WTC11 (cell line): ENCODE measurements at regions not wholly inside any gene's neighbourhood (a gene's known extent, or its start where the extent isn't known, plus 50 kb on each side); places are given as distances from the start of the nearest gene placed in this dataset.

Experiments
- ATAC-seq: fragments of 200-7000 bp; cut with Tn5 transposase; 2 replicates; pipeline ENCODE4 v1.10.0; 2021; ENCODE audit warnings: mild to moderate bottlenecking, moderate library complexity
- CTCF ChIA-PET: fragments of 300-600 bp; sonication (Branson Sonifier 250); formaldehyde crosslinking; loops from one replicate; lab custom pipeline; 2021; ENCODE audit warnings: antibody characterized with exemption; lab: Charles Lee
- POLR2A ChIA-PET: fragments of 350-600 bp; sonication (Branson Sonifier 250); formaldehyde crosslinking; loops from one replicate; lab custom pipeline; 2021; ENCODE audit warnings: antibody characterized with exemption; lab: Charles Lee
- DNase-seq: peaks from one replicate; pipeline ENCODE4 v3.0.0; 2021; ENCODE audit warnings: low spot score
- H3K27ac Mint-ChIP-seq: 2 replicates; pipeline ENCODE4 v1.8.0; 2021; ENCODE audit warnings: mixed read lengths
- H3K27me3 Mint-ChIP-seq: 2 replicates; pipeline ENCODE4 v1.8.0; 2021; ENCODE audit warnings: low read depth, mild to moderate bottlenecking, moderate library complexity, mixed read lengths
- H3K36me3 Mint-ChIP-seq: 2 replicates; pipeline ENCODE4 v1.8.0; 2021; ENCODE audit warnings: mixed read lengths
- H3K4me1 Mint-ChIP-seq: 2 replicates; pipeline ENCODE4 v1.8.0; 2022; ENCODE audit warnings: mixed read lengths
- H3K4me3 Mint-ChIP-seq: 2 replicates; pipeline ENCODE4 v1.8.0; 2021; ENCODE audit warnings: mild to moderate bottlenecking, moderate library complexity, mixed read lengths
- H3K9me3 Mint-ChIP-seq: 2 replicates; pipeline ENCODE4 v1.8.0; 2021; ENCODE audit warnings: mixed read lengths
- E2F5 ChIP-seq: sonication (generic); formaldehyde crosslinking; IDR thresholded peaks from 2 replicates; pipeline ENCODE4 v1.8.1; 2022; ENCODE audit warnings: mild to moderate bottlenecking, moderate library complexity, missing genetic modification reagents
- EMX1 ChIP-seq: fragments of 250-450 bp; sonication (Bioruptor Pico); IDR thresholded peaks from 2 replicates; pipeline ENCODE4 v1.8.0; 2021; ENCODE audit warnings: mild to moderate bottlenecking
- ESRRA ChIP-seq: sonication (generic); formaldehyde crosslinking; IDR thresholded peaks from 2 replicates; pipeline ENCODE4 v1.8.1; 2022; ENCODE audit warnings: mild to moderate bottlenecking, missing genetic modification reagents, borderline replicate concordance
- FOXP1 ChIP-seq: sonication (generic); formaldehyde crosslinking; IDR thresholded peaks from 2 replicates; pipeline ENCODE4 v1.8.0; 2022; ENCODE audit warnings: missing genetic modification reagents, mild to moderate bottlenecking, moderate library complexity, borderline replicate concordance
- FOXP4 ChIP-seq: sonication (generic); formaldehyde crosslinking; IDR thresholded peaks from 2 replicates; pipeline ENCODE4 v1.8.0; 2022; ENCODE audit warnings: mild to moderate bottlenecking, missing genetic modification reagents
- HMGXB4 ChIP-seq: sonication (generic); formaldehyde crosslinking; IDR thresholded peaks from 2 replicates; pipeline ENCODE4 v1.8.1; 2023; ENCODE audit warnings: mild to moderate bottlenecking, moderate library complexity, missing genetic modification reagents
- IRF1 ChIP-seq: sonication (generic); formaldehyde crosslinking; IDR thresholded peaks from 2 replicates; pipeline ENCODE4 v1.8.0; 2023; ENCODE audit warnings: missing genetic modification reagents
- MYBL2 ChIP-seq: sonication (generic); formaldehyde crosslinking; IDR thresholded peaks from 2 replicates; pipeline ENCODE4 v1.8.1; 2023; ENCODE audit warnings: mild to moderate bottlenecking, moderate library complexity, missing genetic modification reagents
- NFATC4 ChIP-seq: fragments of 250-450 bp; sonication (Bioruptor Pico); IDR thresholded peaks from 2 replicates; pipeline ENCODE4 v1.9.0; 2021; ENCODE audit warnings: mild to moderate bottlenecking
- NR2C2 ChIP-seq: sonication (generic); formaldehyde crosslinking; IDR thresholded peaks from 2 replicates; pipeline ENCODE4 v1.8.0; 2022; ENCODE audit warnings: mild to moderate bottlenecking, missing genetic modification reagents
- RORB ChIP-seq: fragments of 250-450 bp; sonication (Bioruptor Pico); IDR thresholded peaks from 2 replicates; pipeline ENCODE4 v1.9.0; 2021; ENCODE audit warnings: mild to moderate bottlenecking
- SMAD4 ChIP-seq: sonication (generic); formaldehyde crosslinking; IDR thresholded peaks from 2 replicates; pipeline ENCODE4 v1.8.0; 2022; ENCODE audit warnings: mild to moderate bottlenecking, missing genetic modification reagents
- TCF7 ChIP-seq: sonication (generic); formaldehyde crosslinking; IDR thresholded peaks from 2 replicates; pipeline ENCODE4 v1.8.0; 2022; ENCODE audit warnings: mild to moderate bottlenecking, low read depth, missing genetic modification reagents, moderate library complexity
- USF2 ChIP-seq: sonication (generic); formaldehyde crosslinking; IDR thresholded peaks from 2 replicates; pipeline ENCODE4 v1.8.1; 2023; ENCODE audit warnings: mild to moderate bottlenecking, missing genetic modification reagents, moderate library complexity
- ZMAT4 ChIP-seq: fragments of 250-450 bp; sonication (Bioruptor Pico); IDR thresholded peaks from 2 replicates; pipeline ENCODE4 v1.9.0; 2021; ENCODE audit warnings: mild to moderate bottlenecking
- ZNF281 ChIP-seq: sonication (generic); formaldehyde crosslinking; IDR thresholded peaks from 2 replicates; pipeline ENCODE4 v1.8.0; 2023; ENCODE audit warnings: mild to moderate bottlenecking, missing genetic modification reagents
- ZNF425 ChIP-seq: fragments of 250-450 bp; sonication (Bioruptor Pico); conservative IDR thresholded peaks from 2 replicates; pipeline ENCODE4 v1.9.0; 2021; ENCODE audit warnings: mild to moderate bottlenecking
- ZNF671 ChIP-seq: fragments of 250-450 bp; sonication (Bioruptor Pico); IDR thresholded peaks from 2 replicates; pipeline ENCODE4 v1.8.0; 2021; ENCODE audit warnings: mild to moderate bottlenecking

GRCh38 chr9:129480227-129480626 lies 140.7 kb downstream of the C9orf50 start:
- Mint-ChIP-seq H3K36me3 (peaks cover under 1% of the 10 kb centered on the region; the same call in 1 of the 2 replicates), H3K27me3 (peaks cover 62% of the 10 kb centered on the region), H3K9me3 (peaks cover 2% of the 10 kb centered on the region), H3K4me1 (peaks cover 21% of the 10 kb centered on the region), H3K4me3 (no peak overlapping the region), H3K27ac (no peak overlapping the region)
- TF ChIP-seq FOXP4 (no peak), SMAD4 (CRISPR knock-in tag) (no peak)
- DNase-seq (no peak), ATAC-seq (no peak)
- CTCF ChIA-PET = interaction anchor here (0.6 to 2.1 kb wide), 3 partner anchors 20 to 222 kb away, joined by 3 to 6 read pairs (median 3); no protein-coding TSS in a partner anchor
- POLR2A ChIA-PET = no interaction called here

- ChIA-PET POLR2A (no interaction called here), CTCF (interaction anchor here (0.6 kb wide), 1 partner anchor 93 kb away, joined by 3 read pairs; no protein-coding TSS in a partner anchor)
- TF ChIP-seq MYBL2 (CRISPR knock-in tag) = no peak
- TF ChIP-seq EMX1 (CRISPR knock-in tag) = no peak
- TF ChIP-seq ZNF671 (CRISPR knock-in tag) = no peak
- TF ChIP-seq HMGXB4 (CRISPR knock-in tag) = no peak
- TF ChIP-seq USF2 (CRISPR knock-in tag) = no peak
- TF ChIP-seq TCF7 (CRISPR knock-in tag) = no peak
- no peak for TF ChIP-seq E2F5 (CRISPR knock-in tag)
- no peak overlapping the region for H3K4me3 Mint-ChIP-seq
- H3K27ac Mint-ChIP-seq = no peak overlapping the region
- peaks cover 8% of the 10 kb centered on the region for H3K9me3 Mint-ChIP-seq
- H3K4me1 Mint-ChIP-seq = peaks cover 21% of the 10 kb centered on the region
- peaks cover 4% of the 10 kb centered on the region; the same call in 1 of the 2 replicates for H3K36me3 Mint-ChIP-seq
- DNase-seq = no peak
- ATAC-seq = no peak
- peaks cover 62% of the 10 kb centered on the region for H3K27me3 Mint-ChIP-seq
These were observed 141.3 kb downstream of the C9orf50 start for GRCh38 chr9:129479631-129480011.

GRCh38 chr9:129478961-129479630 lies 141.8 kb downstream of the C9orf50 start:
- CTCF ChIA-PET = no interaction called here
- TF ChIP-seq RORB (CRISPR knock-in tag) (no peak), ZNF281 (CRISPR knock-in tag) (no peak), FOXP1 (CRISPR knock-in tag) (no peak), ZNF425 (CRISPR knock-in tag) (no peak), USF2 (CRISPR knock-in tag) (no peak), IRF1 (no peak), NR2C2 (CRISPR knock-in tag) (no peak), ESRRA (CRISPR knock-in tag) (no peak), ZMAT4 (CRISPR knock-in tag) (no peak), NFATC4 (no peak)

More at GRCh38 chr9:129478961-129479630, 141.8 kb downstream of the C9orf50 start:
- Mint-ChIP-seq H3K27ac (no peak overlapping the region), H3K4me1 (peaks cover 18% of the 10 kb centered on the region), H3K9me3 (peaks cover 8% of the 10 kb centered on the region), H3K4me3 (no peak overlapping the region), H3K36me3 (peaks cover 4% of the 10 kb centered on the region; the same call in 1 of the 2 replicates), H3K27me3 (peaks cover 60% of the 10 kb centered on the region)
- POLR2A ChIA-PET = no interaction called here
- ATAC-seq (no peak), DNase-seq (no peak)
